Loucy (cell line): ENCODE measurements at regions not wholly inside any gene's neighbourhood (a gene's known extent, or its start where the extent isn't known, plus 50 kb on each side); places are given as distances from the start of the nearest gene placed in this dataset.

ENCODE experiments used
- H2AFZ ChIP-seq: fragments of 200-600 bp; sonication (generic); 2 replicates; pipeline ENCODE4 v1.6.0; 2016; ENCODE audit warnings: antibody characterized with exemption, mild to moderate bottlenecking, low read length, moderate library complexity
- H3F3A ChIP-seq: fragments of 200-600 bp; 2 replicates; pipeline ENCODE4 v1.6.0; 2016; ENCODE audit warnings: antibody characterized with exemption, low read depth, mild to moderate bottlenecking
- H3K27me3 ChIP-seq: fragments of 200-600 bp; sonication (generic); 2 replicates; pipeline ENCODE4 v1.6.1; 2014; ENCODE audit warnings: low read length, mild to moderate bottlenecking; ENCODE audit not compliant: insufficient read depth, poor library complexity, severe bottlenecking
- H3K36me3 ChIP-seq: fragments of 200-600 bp; sonication (generic); 2 replicates; pipeline ENCODE4 v1.6.1; 2016; ENCODE audit warnings: low read length; ENCODE audit not compliant: insufficient read depth
- H3K4me1 ChIP-seq: fragments of 200-600 bp; sonication (generic); 2 replicates; pipeline ENCODE4 v1.5.1; 2014; ENCODE audit warnings: low read length, mild to moderate bottlenecking; ENCODE audit not compliant: insufficient read depth, poor library complexity, severe bottlenecking
- H3K4me2 ChIP-seq: fragments of 200-600 bp; sonication (generic); 2 replicates; pipeline ENCODE4 v1.6.0; 2014; ENCODE audit warnings: antibody characterized with exemption, low read length, low read depth, mild to moderate bottlenecking; ENCODE audit not compliant: poor library complexity, severe bottlenecking
- H3K4me3 ChIP-seq: fragments of 200-600 bp; sonication (generic); 2 replicates; pipeline ENCODE4 v1.5.1; 2014; ENCODE audit warnings: low read length, mild to moderate bottlenecking, mixed read lengths; ENCODE audit not compliant: poor library complexity, severe bottlenecking
- H3K79me2 ChIP-seq: fragments of 200-600 bp; sonication (generic); 2 replicates; pipeline ENCODE4 v1.6.1; 2014; ENCODE audit warnings: low read length; ENCODE audit not compliant: insufficient read depth
- H3K9ac ChIP-seq: fragments of 200-600 bp; sonication (generic); 2 replicates; pipeline ENCODE4 v1.6.0; 2014; ENCODE audit warnings: mild to moderate bottlenecking, low read depth, low read length, moderate library complexity; ENCODE audit not compliant: poor library complexity, severe bottlenecking
- H3K9me2 ChIP-seq: fragments of 200-600 bp; sonication (generic); replicated peaks from 2 replicates; pipeline ENCODE4 v1.6.1; 2016; ENCODE audit warnings: low read depth, low read length, mixed read lengths
- H3K9me3 ChIP-seq: fragments of 200-600 bp; sonication (generic); 2 replicates; pipeline ENCODE4 v1.6.1; 2014; ENCODE audit warnings: mild to moderate bottlenecking, antibody characterized with exemption, low read length, low read depth; ENCODE audit not compliant: insufficient read depth
- H4K20me1 ChIP-seq: fragments of 200-600 bp; sonication (generic); 2 replicates; pipeline ENCODE4 v1.6.0; 2014; ENCODE audit warnings: antibody characterized with exemption, low read length, mild to moderate bottlenecking; ENCODE audit not compliant: insufficient read depth, poor library complexity, severe bottlenecking
- CTCF ChIP-seq: fragments of 200-600 bp; sonication (generic); conservative IDR thresholded peaks from 2 replicates; pipeline ENCODE4 v1.5.1; 2014; ENCODE audit warnings: mild to moderate bottlenecking, antibody characterized with exemption, low read length
- EZH2phosphoT487 ChIP-seq: fragments of 200-600 bp; IDR thresholded peaks from 2 replicates; pipeline ENCODE4 v1.6.1; 2018; ENCODE audit warnings: antibody characterized with exemption, mild to moderate bottlenecking, moderate library complexity, borderline replicate concordance

DNA sequence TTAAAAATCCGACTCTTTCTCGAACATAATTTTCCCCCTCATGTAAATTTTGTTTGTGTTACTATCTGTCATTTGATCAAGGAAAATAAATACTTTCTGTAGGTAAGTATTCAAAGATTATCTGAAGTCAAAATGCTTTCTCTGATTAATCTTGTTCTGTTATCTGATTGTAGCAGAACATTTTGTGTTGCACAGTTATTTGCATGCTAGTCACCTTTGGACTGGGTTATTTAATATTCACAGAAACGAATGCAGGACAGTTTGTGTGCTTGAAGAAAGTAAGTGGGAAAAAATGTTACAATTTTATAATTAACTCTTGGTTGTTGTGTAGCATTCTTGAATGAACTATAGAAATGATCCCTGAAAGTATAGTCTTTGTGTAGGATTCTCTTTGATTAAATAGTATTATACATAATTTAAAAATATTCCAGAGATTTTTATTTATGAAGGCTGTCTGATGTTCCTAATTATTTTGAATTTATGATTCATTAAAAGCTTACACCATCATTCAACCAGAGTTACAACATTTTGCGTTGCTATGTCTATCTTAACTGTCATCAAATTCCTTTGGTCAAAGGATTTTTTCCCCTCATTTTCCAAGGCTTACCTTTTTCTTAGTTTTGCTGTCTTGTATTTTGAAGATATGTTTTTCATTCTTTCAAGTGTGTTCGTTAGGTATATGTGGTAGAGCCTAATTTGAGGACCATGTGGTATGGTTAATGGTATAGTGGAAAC is 176.6 kb downstream of the GIPC2 start:
- H3K4me2 ChIP-seq, result no peak overlapping the region

DNA sequence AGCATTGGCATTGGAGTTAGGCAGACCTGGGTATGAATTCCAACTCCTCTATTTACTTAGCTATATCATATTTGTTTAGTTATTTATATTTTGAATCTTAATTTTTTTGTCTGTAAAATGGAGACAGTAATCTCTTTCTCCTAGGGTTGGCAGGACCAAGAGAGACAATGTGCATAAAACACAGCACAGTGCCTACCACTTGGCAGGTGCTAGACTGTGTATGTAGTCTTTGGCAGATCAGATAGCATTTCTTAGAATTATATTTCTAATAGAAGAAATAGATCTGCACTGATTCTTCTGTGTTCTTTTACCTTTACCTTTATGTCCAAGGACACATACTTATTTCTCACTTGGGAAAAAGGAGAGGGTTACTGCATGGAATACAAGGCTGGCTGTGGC is 177.2 kb downstream of the GIPC2 start:
- Histone ChIP-seq H3F3A (no peaks in the 10 kb centered on the region), H3K9ac (no peak overlapping the region), H3K4me1 (no peaks in the 10 kb centered on the region), H3K4me2 (no peak overlapping the region), H3K36me3 (no peaks in the 10 kb centered on the region), H3K4me3 (no peak overlapping the region), H3K27me3 (no peaks in the 10 kb centered on the region), H3K79me2 (no peaks in the 10 kb centered on the region), H3K9me2 (no peaks in the 10 kb centered on the region), H2AFZ (no peak overlapping the region), H3K9me3 (0 out of 2 replicates have a peak, but pooled peaks cover 7% of the 10 kb centered on the region), H4K20me1 (no peaks in the 10 kb centered on the region)
- TF ChIP-seq EZH2phosphoT487 (no peak), CTCF (no peak)

More for the DNA sequence above, 176.6 kb downstream of the GIPC2 start:
- TF ChIP-seq EZH2phosphoT487 (no peak), CTCF (no peak)
- no peak overlapping the region for H3K9ac ChIP-seq
- no peaks in the 10 kb centered on the region for H3K9me2 ChIP-seq
- no peaks in the 10 kb centered on the region for H3F3A ChIP-seq
- H3K9me3 ChIP-seq, result 0 out of 2 replicates have a peak, but pooled peaks cover 7% of the 10 kb centered on the region
- H3K4me3 ChIP-seq, result no peak overlapping the region
- H2AFZ ChIP-seq, result no peak overlapping the region
- no peaks in the 10 kb centered on the region for H3K79me2 ChIP-seq
- no peaks in the 10 kb centered on the region for H3K27me3 ChIP-seq
- H4K20me1 ChIP-seq, result no peaks in the 10 kb centered on the region
- no peaks in the 10 kb centered on the region for H3K36me3 ChIP-seq
- no peaks in the 10 kb centered on the region for H3K4me1 ChIP-seq

DNA sequence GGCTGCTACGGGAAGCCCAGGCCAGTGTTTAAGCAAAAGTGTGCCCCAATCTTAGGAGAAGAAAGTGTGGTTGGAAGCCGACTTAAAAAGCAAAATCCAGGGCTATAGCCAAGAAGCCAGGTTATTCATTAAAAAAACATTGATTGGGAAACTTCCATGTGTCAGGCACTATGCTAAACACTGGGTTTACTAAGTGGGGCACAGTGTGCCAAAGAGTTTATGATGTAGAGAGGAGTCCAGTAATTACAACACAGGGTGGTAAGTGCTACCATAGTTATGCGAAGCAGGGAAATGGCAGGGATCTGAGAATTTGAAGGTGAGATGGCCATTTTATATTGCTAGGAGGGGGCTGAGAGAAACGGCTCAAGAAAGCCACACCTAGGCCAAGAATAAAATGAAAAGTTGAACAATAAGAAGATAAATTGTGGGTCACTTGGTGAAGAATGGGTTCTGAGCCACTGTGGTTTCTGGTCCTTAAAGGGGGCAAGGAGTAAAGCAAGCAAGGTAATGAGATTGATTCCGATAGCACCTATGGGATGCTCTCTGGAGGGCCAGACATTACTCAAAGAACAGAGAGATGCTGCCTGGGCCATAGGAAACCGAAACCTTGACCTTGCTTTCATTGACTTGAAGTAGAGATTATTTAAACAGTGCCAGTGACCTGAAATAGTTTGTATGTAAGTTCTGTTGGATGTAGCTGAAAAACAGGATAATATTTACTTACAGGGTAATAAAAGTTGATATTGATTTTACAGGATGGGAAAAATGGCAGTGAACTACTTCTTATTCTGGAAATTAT is 177.8 kb downstream of the GIPC2 start:
- H3F3A ChIP-seq, result no peaks in the 10 kb centered on the region
- no peaks in the 10 kb centered on the region for H3K27me3 ChIP-seq
- 0 out of 2 replicates have a peak, but pooled peaks cover 7% of the 10 kb centered on the region for H3K9me3 ChIP-seq
- H3K9me2 ChIP-seq, result no peaks in the 10 kb centered on the region
- no peaks in the 10 kb centered on the region for H4K20me1 ChIP-seq
- H2AFZ ChIP-seq, result no peak overlapping the region
- H3K4me2 ChIP-seq, result no peak overlapping the region
- H3K36me3 ChIP-seq, result no peaks in the 10 kb centered on the region
- no peaks in the 10 kb centered on the region for H3K4me1 ChIP-seq
- no peaks in the 10 kb centered on the region for H3K79me2 ChIP-seq
- no peak for TF ChIP-seq CTCF
- no peak for TF ChIP-seq EZH2phosphoT487
- no peak overlapping the region for H3K4me3 ChIP-seq
- H3K9ac ChIP-seq, result no peak overlapping the region
